H9 (cell line): ENCODE measurements at regions not wholly inside any gene's neighbourhood (a gene's known extent, or its start where the extent isn't known, plus 50 kb on each side); places are given as distances from the start of the nearest gene placed in this dataset.

Source experiments
- DNase-seq: peaks from one replicate; pipeline ENCODE4 v3.0.0-alpha.2; 2017
- H2AFZ ChIP-seq: one replicate; pipeline ENCODE4 v1.6.1; 2013; ENCODE audit warnings: mild to moderate bottlenecking, low read length, control low read depth, moderate library complexity
- H2AK5ac ChIP-seq: 2 replicates; pipeline ENCODE4 v1.6.1; 2013; ENCODE audit warnings: low read length, control low read depth, mixed read lengths; ENCODE audit not compliant: insufficient read length
- H2BK120ac ChIP-seq: one replicate; pipeline ENCODE4 v1.6.1; 2013; ENCODE audit warnings: low read depth, mild to moderate bottlenecking, low read length, control low read depth, inconsistent platforms; ENCODE audit not compliant: poor library complexity, severe bottlenecking
- H2BK12ac ChIP-seq: 2 replicates; pipeline ENCODE4 v1.6.1; 2013; ENCODE audit warnings: low read length, control low read depth, mixed read lengths, low read depth; ENCODE audit not compliant: insufficient read length
- H2BK15ac ChIP-seq: 2 replicates; pipeline ENCODE4 v1.6.1; 2013; ENCODE audit warnings: low read depth, low read length, control low read depth
- H2BK20ac ChIP-seq: one replicate; pipeline ENCODE4 v1.6.1; 2013; ENCODE audit warnings: low read depth, mild to moderate bottlenecking, low read length, control low read depth, inconsistent platforms; ENCODE audit not compliant: poor library complexity, severe bottlenecking
- H2BK5ac ChIP-seq: 2 replicates; pipeline ENCODE4 v1.6.1; 2013; ENCODE audit warnings: low read length, control low read depth, mixed read lengths; ENCODE audit not compliant: insufficient read length
- H3K14ac ChIP-seq: 2 replicates; pipeline ENCODE4 v1.6.1; 2013; ENCODE audit warnings: low read length, control low read depth; ENCODE audit not compliant: insufficient read depth
- H3K18ac ChIP-seq: 2 replicates; pipeline ENCODE4 v1.6.1; 2013; ENCODE audit warnings: low read depth, mild to moderate bottlenecking, mixed read lengths, low read length, control low read depth; ENCODE audit not compliant: insufficient read length
- H3K23ac ChIP-seq: 2 replicates; pipeline ENCODE4 v1.6.1; 2013; ENCODE audit warnings: low read length, control low read depth, mixed read lengths, low read depth; ENCODE audit not compliant: insufficient read length
- H3K23me2 ChIP-seq: 2 replicates; pipeline ENCODE4 v1.6.1; 2013; ENCODE audit warnings: low read depth, mild to moderate bottlenecking, mixed read lengths, low read length, control low read depth; ENCODE audit not compliant: insufficient read length, poor library complexity, severe bottlenecking
- H3K27ac ChIP-seq: 2 replicates; pipeline ENCODE4 v1.5.1; 2013; ENCODE audit warnings: low read length, control low read depth, mixed read lengths, low read depth; ENCODE audit not compliant: insufficient read length
- H3K27me3 ChIP-seq: 2 replicates; pipeline ENCODE4 v1.6.1; 2013; ENCODE audit warnings: low read length, control low read depth, inconsistent platforms; ENCODE audit not compliant: insufficient read depth
- H3K4ac ChIP-seq: 2 replicates; pipeline ENCODE4 v1.6.1; 2013; ENCODE audit warnings: low read depth, mild to moderate bottlenecking, control low read depth, inconsistent platforms, low read length, moderate library complexity
- H3K4me1 ChIP-seq: 2 replicates; pipeline ENCODE4 v1.6.1; 2013; ENCODE audit warnings: low read length, control low read depth, inconsistent platforms; ENCODE audit not compliant: insufficient read depth
- H3K4me2 ChIP-seq: 2 replicates; pipeline ENCODE4 v1.6.1; 2013; ENCODE audit warnings: low read length, control low read depth, mixed read lengths; ENCODE audit not compliant: insufficient read length, insufficient read depth
- H3K56ac ChIP-seq: 2 replicates; pipeline ENCODE4 v1.6.1; 2013; ENCODE audit warnings: low read depth, mild to moderate bottlenecking, mixed read lengths, low read length, control low read depth; ENCODE audit not compliant: insufficient read length
- H3K79me1 ChIP-seq: 2 replicates; pipeline ENCODE4 v1.6.1; 2013; ENCODE audit warnings: low read depth, mild to moderate bottlenecking, moderate library complexity, low read length, control low read depth, inconsistent platforms; ENCODE audit not compliant: insufficient read depth, poor library complexity, severe bottlenecking
- H3K79me2 ChIP-seq: 2 replicates; pipeline ENCODE4 v1.6.1; 2013; ENCODE audit warnings: low read length, control low read depth, inconsistent platforms; ENCODE audit not compliant: insufficient read depth
- H3K9ac ChIP-seq: 2 replicates; pipeline ENCODE4 v1.6.1; 2013; ENCODE audit warnings: low read length, control low read depth, mixed read lengths; ENCODE audit not compliant: insufficient read length; ENCODE audit errors: extremely low read depth
- H3K9me3 ChIP-seq: one replicate; pipeline ENCODE4 v1.6.1; 2013; ENCODE audit warnings: low read depth, low read length, inconsistent platforms; ENCODE audit not compliant: control insufficient read depth
- H3T11ph ChIP-seq: one replicate; pipeline ENCODE4 v1.6.1; 2013; ENCODE audit warnings: mild to moderate bottlenecking, low read length, control low read depth, inconsistent platforms
- H4K20me1 ChIP-seq: one replicate; pipeline ENCODE4 v1.6.1; 2013; ENCODE audit not compliant: control insufficient read depth, insufficient read length, insufficient read depth
- H4K5ac ChIP-seq: 2 replicates; pipeline ENCODE4 v1.6.1; 2013; ENCODE audit warnings: low read depth, mild to moderate bottlenecking, mixed read lengths, low read length, control low read depth; ENCODE audit not compliant: insufficient read length
- H4K8ac ChIP-seq: replicated peaks from 2 replicates; pipeline ENCODE4 v1.6.1; 2013; ENCODE audit warnings: low read length, control low read depth, mixed read lengths, low read depth; ENCODE audit not compliant: insufficient read length
- H4K91ac ChIP-seq: 2 replicates; pipeline ENCODE4 v1.6.1; 2013; ENCODE audit warnings: low read depth, mild to moderate bottlenecking, moderate library complexity, mixed read lengths, low read length, control low read depth; ENCODE audit not compliant: insufficient read length
- H3K27ac Mint-ChIP-seq, 3 experiments: 2 replicates in 2 of 3; 3 replicates in 1 of 3; pipeline ENCODE4 v1.8.0; 2020 to 2021; ENCODE audit warnings: mixed read lengths in 3 of 3, mild to moderate bottlenecking in 1 of 3, moderate library complexity in 1 of 3
- H3K27me3 Mint-ChIP-seq: 2 replicates; pipeline ENCODE4 v1.8.0; 2021; ENCODE audit warnings: low read depth, mild to moderate bottlenecking, moderate library complexity, mixed read lengths
- H3K36me3 Mint-ChIP-seq, 3 experiments: 2 replicates in 2 of 3; 3 replicates in 1 of 3; pipeline ENCODE4 v1.8.0; 2020 to 2021; ENCODE audit warnings: low read depth in 3 of 3, mixed read lengths in 3 of 3; ENCODE audit not compliant: insufficient read depth in 1 of 3
- H3K4me1 Mint-ChIP-seq, 2 experiments: 2 replicates each; pipeline ENCODE4 v1.8.0; 2020; ENCODE audit warnings: mixed read lengths in 2 of 2
- H3K4me3 Mint-ChIP-seq, 2 experiments: 2 replicates in 1 of 2; 3 replicates in 1 of 2; pipeline ENCODE4 v1.8.0; 2020 to 2021; ENCODE audit warnings: mild to moderate bottlenecking in 2 of 2, mixed read lengths in 2 of 2, moderate library complexity in 1 of 2
- H3K9me3 Mint-ChIP-seq, 2 experiments: 2 replicates in 1 of 2; 3 replicates in 1 of 2; pipeline ENCODE4 v1.8.0; 2020; ENCODE audit warnings: mild to moderate bottlenecking in 2 of 2, mixed read lengths in 2 of 2, moderate library complexity in 1 of 2
- CTCF ChIP-seq: fragments of 200-600 bp; sonication (generic); conservative IDR thresholded peaks from 3 replicates; pipeline ENCODE4 v1.8.0; 2021; ENCODE audit warnings: antibody characterized with exemption, mild to moderate bottlenecking
- WGBS: extraction: QIAGEN DNeasy Blood & Tissue Kit; methylation state at CpG from one replicate; pipeline ENCODE4 v1.1.7; 2013; ENCODE audit warnings: missing lambda C conversion rate, low lambda C conversion rate, mixed read lengths; ENCODE audit not compliant: insufficient read length; ENCODE audit errors: extremely low coverage; 5-methylcytosine and 5-hydroxymethylcytosine counted together

- Histone ChIP-seq H3K14ac (no peak overlapping the region), H3K9me3 (no peaks in the 10 kb centered on the region), H2BK20ac (no peak overlapping the region), H4K8ac (no peak overlapping the region), H3K79me1 (no peaks in the 10 kb centered on the region), H2BK5ac (no peak overlapping the region), H2AK5ac (no peak overlapping the region), H3K18ac (no peak overlapping the region), H3T11ph (no peak overlapping the region), H3K4me2 (peak overlapping the region; percentile 27), H2BK12ac (no peak overlapping the region), H2AFZ (no peak overlapping the region), H3K23me2 (no peaks in the 10 kb centered on the region), H3K4me1 (peaks cover 14% of the 10 kb centered on the region), H4K5ac (no peak overlapping the region), H3K27ac (no peak overlapping the region), H3K9ac (no peak overlapping the region), H3K27me3 (no peaks in the 10 kb centered on the region), H3K56ac (no peak overlapping the region), H3K79me2 (no peaks in the 10 kb centered on the region), H2BK120ac (no peak overlapping the region), H3K23ac (no peak overlapping the region), H4K91ac (no peak overlapping the region), H4K20me1 (no peaks in the 10 kb centered on the region), H3K4ac (no peak overlapping the region), H2BK15ac (no peak overlapping the region)
- WGBS = no CpG with 5 or more reads among the region's 10 CpGs
- TF ChIP-seq CTCF = no peak
- Mint-ChIP-seq H3K9me3 (0 out of 5 replicates have a peak, but pooled peaks cover 0 to 3% of the 10 kb centered on the region in 2 experiments), H3K27me3 (peaks cover 1% of the 10 kb centered on the region; the same call in 1 of the 2 replicates), H3K36me3 (peaks cover 7 to 14% (median 9%) of the 10 kb centered on the region in 3 experiments), H3K4me3 (peak overlapping the region in 1 of 2 experiments; percentile 4; a peak in 2 of 5 replicates), H3K27ac (peak overlapping the region in 2 of 3 experiments; percentile 81 to 92; a peak in 6 of 7 replicates), H3K4me1 (peaks cover 36 to 57% of the 10 kb centered on the region in 2 experiments)
- no peak for DNase-seq
Measured at GRCh38 chr12:24378548-24379407, 429.3 kb upstream of the SOX5 start.
